ENCODE measurements at regions not wholly inside any gene's neighbourhood (a gene's known extent, or its start where the extent isn't known, plus 50 kb on each side); places are given as distances from the start of the nearest gene placed in this dataset.

GRCh38 chr17:65447823-65448222 is 113.6 kb downstream of the AXIN2 start:
- peaks cover 9% of the 10 kb centered on the region for H3K27me3 ChIP-seq (ENCODE audit: control insufficient read depth, insufficient read depth, low read length)
- H3K4me2 ChIP-seq (ENCODE audit: extremely low read depth, insufficient read depth, low read length): no peak overlapping the region
- H3K4me3 ChIP-seq (replicated peaks in 1 of 4; ENCODE audit: control extremely low read depth in 1 of 4, insufficient read depth in 1 of 4, low read depth in 3 of 4, low read length in 4 of 4): no peak overlapping the region
- no peak for DNase-seq (ENCODE audit: low read depth in 2 of 2)
- H3K79me2 ChIP-seq (ENCODE audit: control insufficient read depth, insufficient read depth, low read length): no peaks in the 10 kb centered on the region
- no peak overlapping the region for H3K27ac ChIP-seq (ENCODE audit: insufficient read depth, low read length)
- no peaks in the 10 kb centered on the region for H3K9me3 ChIP-seq (ENCODE audit: control insufficient read depth, insufficient read depth, low read depth, low read length)
- H3K4me1 ChIP-seq (ENCODE audit: control insufficient read depth, extremely low read depth, insufficient read depth, low read length): no peaks in the 10 kb centered on the region
- H4K20me1 ChIP-seq (ENCODE audit: control insufficient read depth, extremely low read depth, insufficient read depth, low read length): no peaks in the 10 kb centered on the region
- no peak overlapping the region for H2AFZ ChIP-seq (ENCODE audit: low read length)
- TF ChIP-seq EZH2 (IDR thresholded peaks at IDR 0.05; ENCODE audit: low read length, missing control alignments) (no peak), CTCF (conservative IDR thresholded peaks at IDR 0.05 in 1 of 2, IDR thresholded peaks at IDR 0.05 in 1 of 2; ENCODE audit: low read depth in 1 of 2, low read length in 2 of 2) (no peak)
- no peaks in the 10 kb centered on the region for H3K36me3 ChIP-seq (ENCODE audit: control insufficient read depth, insufficient read depth, low read length)
- H3K9ac ChIP-seq (ENCODE audit: insufficient read depth, low read length): no peak overlapping the region

DNA sequence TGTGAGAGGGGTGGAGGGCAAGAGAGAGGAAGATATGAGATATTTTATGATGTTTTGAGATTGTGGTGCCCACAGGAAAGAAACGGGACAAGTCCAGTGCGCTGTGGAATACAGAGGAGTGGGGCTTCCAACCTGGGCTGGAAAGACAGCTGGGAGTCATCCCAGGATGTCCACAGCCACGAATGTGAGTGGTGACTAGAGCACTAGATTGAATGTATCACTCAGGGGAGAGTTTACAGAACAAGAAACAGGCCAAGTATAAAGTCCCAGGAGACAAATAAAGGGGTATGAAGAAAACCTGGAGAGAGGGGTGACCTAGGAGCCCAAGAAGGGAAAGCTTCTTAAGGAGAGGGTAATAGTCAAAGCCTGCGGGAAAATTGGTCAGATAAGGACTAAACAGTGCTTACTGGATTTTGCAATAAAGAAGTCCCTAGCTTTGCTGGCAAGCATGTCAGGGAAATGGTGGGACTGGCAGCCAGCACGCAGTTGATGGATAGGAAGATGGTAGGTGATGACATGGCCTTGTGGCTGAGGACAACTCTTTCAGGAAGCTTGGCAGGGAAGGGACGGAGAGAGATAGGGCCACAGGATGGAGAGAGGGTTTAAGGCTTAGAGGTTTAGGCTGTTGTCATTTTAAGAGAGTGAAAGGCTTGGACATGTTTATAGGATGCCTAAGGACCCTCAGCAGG is 114.5 kb downstream of the AXIN2 start:
- Histone ChIP-seq H3K36me3 (ENCODE audit: control insufficient read depth, insufficient read depth, low read length) (no peaks in the 10 kb centered on the region), H3K79me2 (ENCODE audit: control insufficient read depth, insufficient read depth, low read length) (no peaks in the 10 kb centered on the region), H3K27ac (ENCODE audit: insufficient read depth, low read length) (no peak overlapping the region), H3K4me2 (ENCODE audit: extremely low read depth, insufficient read depth, low read length) (no peak overlapping the region), H3K4me1 (ENCODE audit: control insufficient read depth, extremely low read depth, insufficient read depth, low read length) (no peaks in the 10 kb centered on the region), H2AFZ (ENCODE audit: low read length) (no peak overlapping the region), H3K9me3 (ENCODE audit: control insufficient read depth, insufficient read depth, low read depth, low read length) (no peaks in the 10 kb centered on the region), H4K20me1 (ENCODE audit: control insufficient read depth, extremely low read depth, insufficient read depth, low read length) (no peaks in the 10 kb centered on the region), H3K27me3 (ENCODE audit: control insufficient read depth, insufficient read depth, low read length) (peaks cover 9% of the 10 kb centered on the region), H3K9ac (ENCODE audit: insufficient read depth, low read length) (no peak overlapping the region), H3K4me3 (replicated peaks in 1 of 4; ENCODE audit: control extremely low read depth in 1 of 4, insufficient read depth in 1 of 4, low read depth in 3 of 4, low read length in 4 of 4) (no peak overlapping the region)
- DNase-seq (ENCODE audit: low read depth in 2 of 2): no peak
- TF ChIP-seq CTCF (conservative IDR thresholded peaks at IDR 0.05 in 1 of 2, IDR thresholded peaks at IDR 0.05 in 1 of 2; ENCODE audit: low read depth in 1 of 2, low read length in 2 of 2) (no peak), EZH2 (IDR thresholded peaks at IDR 0.05; ENCODE audit: low read length, missing control alignments) (no peak)

GRCh38 chr17:65446043-65446442 is 115.4 kb downstream of the AXIN2 start:
- H3K27ac ChIP-seq (ENCODE audit: insufficient read depth, low read length): no peak overlapping the region
- no peaks in the 10 kb centered on the region for H3K4me1 ChIP-seq (ENCODE audit: control insufficient read depth, extremely low read depth, insufficient read depth, low read length)
- H3K9me3 ChIP-seq (ENCODE audit: control insufficient read depth, insufficient read depth, low read depth, low read length): no peaks in the 10 kb centered on the region
- peaks cover 9% of the 10 kb centered on the region for H3K27me3 ChIP-seq (ENCODE audit: control insufficient read depth, insufficient read depth, low read length)
- no peaks in the 10 kb centered on the region for H3K36me3 ChIP-seq (ENCODE audit: control insufficient read depth, insufficient read depth, low read length)
- H4K20me1 ChIP-seq (ENCODE audit: control insufficient read depth, extremely low read depth, insufficient read depth, low read length): no peaks in the 10 kb centered on the region
- TF ChIP-seq EZH2 (IDR thresholded peaks at IDR 0.05; ENCODE audit: low read length, missing control alignments): no peak
- TF ChIP-seq CTCF (conservative IDR thresholded peaks at IDR 0.05 in 1 of 2, IDR thresholded peaks at IDR 0.05 in 1 of 2; ENCODE audit: low read depth in 1 of 2, low read length in 2 of 2): no peak
- no peaks in the 10 kb centered on the region for H3K79me2 ChIP-seq (ENCODE audit: control insufficient read depth, insufficient read depth, low read length)
- H3K4me3 ChIP-seq (replicated peaks in 1 of 4; ENCODE audit: control extremely low read depth in 1 of 4, insufficient read depth in 1 of 4, low read depth in 3 of 4, low read length in 4 of 4): no peak overlapping the region
- no peak overlapping the region for H2AFZ ChIP-seq (ENCODE audit: low read length)
- DNase-seq (ENCODE audit: low read depth in 2 of 2): no peak
- H3K4me2 ChIP-seq (ENCODE audit: extremely low read depth, insufficient read depth, low read length): no peak overlapping the region
- no peak overlapping the region for H3K9ac ChIP-seq (ENCODE audit: insufficient read depth, low read length)

Data from fibroblast of lung (primary cell).